ENCODE measurements at regions not wholly inside any gene's neighbourhood (a gene's known extent, or its start where the extent isn't known, plus 50 kb on each side); places are given as distances from the start of the nearest gene placed in this dataset.

DNA sequence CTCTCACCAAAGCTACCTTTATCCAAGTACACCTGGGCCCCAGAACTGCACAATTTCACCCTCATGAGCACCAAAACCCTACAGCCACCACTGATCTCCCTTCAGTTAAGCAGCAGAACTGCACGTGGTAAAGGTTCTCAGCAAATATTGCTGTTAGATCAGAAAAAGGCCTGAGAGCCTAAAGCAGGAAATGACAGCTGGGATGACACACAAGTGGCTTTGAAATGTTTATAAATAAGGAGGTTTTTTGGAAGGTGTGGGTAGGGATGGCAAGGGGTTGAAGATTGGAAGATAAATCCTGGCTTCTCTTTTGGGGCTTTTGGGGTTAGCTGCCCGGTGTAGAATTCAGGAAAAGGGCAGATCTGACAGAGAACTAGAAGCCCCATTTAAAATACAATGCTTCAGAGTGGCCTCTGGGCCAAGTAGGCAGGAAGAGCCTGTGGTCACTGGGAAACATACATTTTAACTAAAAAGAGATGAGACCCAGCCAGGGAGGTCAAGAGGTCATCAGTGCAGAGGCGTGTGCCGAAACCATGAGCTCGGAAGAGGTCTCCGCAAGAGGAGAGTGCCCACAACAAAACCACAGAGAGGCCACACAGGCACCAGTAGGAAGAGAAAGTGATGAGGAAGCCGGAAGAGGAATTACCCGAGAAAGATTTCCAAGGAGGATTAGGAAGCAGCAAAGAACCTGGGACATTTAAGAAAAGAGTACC, 916.5 kb downstream of the NLGN4Y start:
- no peaks in the 10 kb centered on the region for H3K9me3 ChIP-seq (ENCODE audit: insufficient read depth, low read length)
- no peaks in the 10 kb centered on the region for H3K36me3 ChIP-seq (replicated peaks; ENCODE audit: low read depth, low read length)
- no peak overlapping the region for H3K4me3 ChIP-seq (ENCODE audit: low read length)
- peaks cover 10% of the 10 kb centered on the region for H3K4me1 ChIP-seq (ENCODE audit: low read length)
- no peak overlapping the region for H3K27ac ChIP-seq (ENCODE audit: low read length)
- no peaks in the 10 kb centered on the region for H3K27me3 ChIP-seq (ENCODE audit: low read depth, low read length)
- H2AFZ ChIP-seq (ENCODE audit: low read depth, low read length) = no peak overlapping the region
- no peak for TF ChIP-seq EZH2phosphoT487 (IDR thresholded peaks at IDR 0.05; ENCODE audit: low read depth)
- TF ChIP-seq, protein P1, sequence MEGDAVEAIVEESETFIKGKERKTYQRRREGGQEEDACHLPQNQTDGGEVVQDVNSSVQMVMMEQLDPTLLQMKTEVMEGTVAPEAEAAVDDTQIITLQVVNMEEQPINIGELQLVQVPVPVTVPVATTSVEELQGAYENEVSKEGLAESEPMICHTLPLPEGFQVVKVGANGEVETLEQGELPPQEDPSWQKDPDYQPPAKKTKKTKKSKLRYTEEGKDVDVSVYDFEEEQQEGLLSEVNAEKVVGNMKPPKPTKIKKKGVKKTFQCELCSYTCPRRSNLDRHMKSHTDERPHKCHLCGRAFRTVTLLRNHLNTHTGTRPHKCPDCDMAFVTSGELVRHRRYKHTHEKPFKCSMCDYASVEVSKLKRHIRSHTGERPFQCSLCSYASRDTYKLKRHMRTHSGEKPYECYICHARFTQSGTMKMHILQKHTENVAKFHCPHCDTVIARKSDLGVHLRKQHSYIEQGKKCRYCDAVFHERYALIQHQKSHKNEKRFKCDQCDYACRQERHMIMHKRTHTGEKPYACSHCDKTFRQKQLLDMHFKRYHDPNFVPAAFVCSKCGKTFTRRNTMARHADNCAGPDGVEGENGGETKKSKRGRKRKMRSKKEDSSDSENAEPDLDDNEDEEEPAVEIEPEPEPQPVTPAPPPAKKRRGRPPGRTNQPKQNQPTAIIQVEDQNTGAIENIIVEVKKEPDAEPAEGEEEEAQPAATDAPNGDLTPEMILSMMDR (IDR thresholded peaks at IDR 0.05; ENCODE audit: low read depth, low read length) = no peak
- no peaks in the 10 kb centered on the region for H3K79me2 ChIP-seq (ENCODE audit: low read length)
- H3K9ac ChIP-seq (ENCODE audit: low read length) = no peak overlapping the region
- H3K4me2 ChIP-seq (ENCODE audit: low read length) = no peak overlapping the region
- no peaks in the 10 kb centered on the region for H4K20me1 ChIP-seq (ENCODE audit: insufficient read depth, low read length)

DNA sequence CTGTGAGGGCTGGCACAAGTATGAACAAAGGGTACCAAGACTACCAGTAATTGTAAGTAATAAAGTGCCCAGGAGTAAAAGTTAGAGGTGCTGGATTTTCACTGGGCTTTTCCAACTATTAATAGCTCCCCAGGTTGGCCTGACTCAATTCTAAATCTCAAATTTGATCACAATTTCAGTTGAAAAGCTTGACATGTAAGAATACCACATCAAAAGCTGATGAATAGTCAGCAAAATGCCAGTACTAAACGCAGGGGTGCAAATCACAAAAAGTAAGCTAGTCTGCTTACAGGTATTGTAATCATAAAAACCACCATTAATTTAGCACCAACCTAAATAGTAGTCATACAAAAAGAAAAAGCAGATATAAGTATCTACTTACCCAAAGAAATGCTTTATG, 917.5 kb downstream of the NLGN4Y start:
- Histone ChIP-seq H3K36me3 (replicated peaks; ENCODE audit: low read depth, low read length) (no peaks in the 10 kb centered on the region), H3K9ac (ENCODE audit: low read length) (no peak overlapping the region), H3K9me3 (ENCODE audit: insufficient read depth, low read length) (no peaks in the 10 kb centered on the region), H3K4me2 (ENCODE audit: low read length) (no peak overlapping the region), H3K79me2 (ENCODE audit: low read length) (no peaks in the 10 kb centered on the region), H2AFZ (ENCODE audit: low read depth, low read length) (no peak overlapping the region), H3K27ac (ENCODE audit: low read length) (no peak overlapping the region), H3K4me3 (ENCODE audit: low read length) (no peak overlapping the region), H3K4me1 (ENCODE audit: low read length) (peaks cover 10% of the 10 kb centered on the region), H4K20me1 (ENCODE audit: insufficient read depth, low read length) (no peaks in the 10 kb centered on the region), H3K27me3 (ENCODE audit: low read depth, low read length) (no peaks in the 10 kb centered on the region)
- TF ChIP-seq, protein P1 (IDR thresholded peaks at IDR 0.05; ENCODE audit: low read depth, low read length) = no peak
- no peak for TF ChIP-seq EZH2phosphoT487 (IDR thresholded peaks at IDR 0.05; ENCODE audit: low read depth)

DNA sequence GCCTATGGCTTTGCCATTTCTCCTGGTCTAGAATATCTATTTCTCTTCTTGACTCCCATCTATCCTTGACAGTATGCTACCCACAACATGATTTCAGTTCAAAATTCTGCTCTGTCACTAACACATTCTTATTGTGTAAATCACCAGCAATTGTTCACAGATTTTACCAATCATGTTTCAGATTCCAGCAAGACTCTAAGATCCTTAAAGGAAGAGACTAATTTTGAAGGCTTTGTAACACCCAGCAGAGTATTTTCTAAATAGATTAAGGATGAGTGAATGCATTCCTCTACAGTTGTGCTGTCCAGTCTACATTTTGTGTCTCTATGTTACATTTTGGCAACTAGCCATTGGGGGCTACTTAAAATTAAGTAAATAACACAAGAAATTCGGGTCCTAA, 921.5 kb downstream of the NLGN4Y start:
- Histone ChIP-seq H3K4me3 (ENCODE audit: low read length) (no peak overlapping the region), H3K4me2 (ENCODE audit: low read length) (no peak overlapping the region), H3K4me1 (ENCODE audit: low read length) (peaks cover 10% of the 10 kb centered on the region), H3K36me3 (replicated peaks; ENCODE audit: low read depth, low read length) (no peaks in the 10 kb centered on the region), H3K9ac (ENCODE audit: low read length) (no peak overlapping the region), H3K79me2 (ENCODE audit: low read length) (no peaks in the 10 kb centered on the region), H3K9me3 (ENCODE audit: insufficient read depth, low read length) (no peaks in the 10 kb centered on the region), H2AFZ (ENCODE audit: low read depth, low read length) (no peak overlapping the region), H4K20me1 (ENCODE audit: insufficient read depth, low read length) (no peaks in the 10 kb centered on the region), H3K27me3 (ENCODE audit: low read depth, low read length) (no peaks in the 10 kb centered on the region), H3K27ac (ENCODE audit: low read length) (no peak overlapping the region)
- no peak for TF ChIP-seq EZH2phosphoT487 (IDR thresholded peaks at IDR 0.05; ENCODE audit: low read depth)
- TF ChIP-seq, protein P1 (IDR thresholded peaks at IDR 0.05; ENCODE audit: low read depth, low read length) = no peak

DNA sequence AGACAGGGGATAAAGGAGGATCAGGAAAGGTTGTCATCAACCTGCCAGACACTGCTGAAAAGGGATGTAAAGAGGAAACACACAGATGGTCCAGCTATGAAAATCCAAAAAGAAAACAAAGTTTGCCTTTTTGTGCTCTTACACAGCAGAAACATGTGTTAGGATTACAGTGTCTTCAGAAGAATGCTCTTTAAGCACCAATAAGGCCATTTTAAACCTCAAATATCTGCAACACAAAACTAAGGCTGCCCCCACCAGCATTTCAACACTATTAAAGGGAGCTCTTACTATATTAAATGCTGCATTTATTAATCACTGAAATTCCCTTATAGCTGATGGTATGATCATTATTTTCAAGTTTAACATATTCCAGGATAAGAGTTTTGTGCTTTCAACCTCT, 922.5 kb downstream of the NLGN4Y start:
- Histone ChIP-seq H3K27me3 (ENCODE audit: low read depth, low read length) (no peaks in the 10 kb centered on the region), H4K20me1 (ENCODE audit: insufficient read depth, low read length) (no peaks in the 10 kb centered on the region), H3K36me3 (replicated peaks; ENCODE audit: low read depth, low read length) (no peaks in the 10 kb centered on the region), H3K4me1 (ENCODE audit: low read length) (peaks cover 5% of the 10 kb centered on the region), H2AFZ (ENCODE audit: low read depth, low read length) (no peak overlapping the region), H3K9me3 (ENCODE audit: insufficient read depth, low read length) (no peaks in the 10 kb centered on the region), H3K9ac (ENCODE audit: low read length) (no peak overlapping the region), H3K27ac (ENCODE audit: low read length) (no peak overlapping the region), H3K79me2 (ENCODE audit: low read length) (no peaks in the 10 kb centered on the region), H3K4me2 (ENCODE audit: low read length) (no peak overlapping the region), H3K4me3 (ENCODE audit: low read length) (no peak overlapping the region)
- no peak for TF ChIP-seq EZH2phosphoT487 (IDR thresholded peaks at IDR 0.05; ENCODE audit: low read depth)
- TF ChIP-seq, protein P1 (IDR thresholded peaks at IDR 0.05; ENCODE audit: low read depth, low read length) = no peak
